DND-41 (cell line): ENCODE measurements at regions not wholly inside any gene's neighbourhood (a gene's known extent, or its start where the extent isn't known, plus 50 kb on each side); places are given as distances from the start of the nearest gene placed in this dataset.

ENCODE experiments used
- ATAC-seq: fragments of 200-7000 bp; cut with Tn5 transposase; 3 replicates; pipeline ENCODE4 v1.9.1; 2021; ENCODE audit warnings: low read depth; ENCODE audit not compliant: insufficient read depth
- DNase-seq: peaks from one replicate; pipeline ENCODE4 v3.0.0-alpha.2; 2020
- H2AFZ ChIP-seq: 2 replicates; pipeline ENCODE4 v1.6.0; 2012; ENCODE audit warnings: low read depth, low read length
- H3K27ac ChIP-seq: 2 replicates; pipeline ENCODE4 v1.5.1; 2012; ENCODE audit warnings: low read length, inconsistent platforms
- H3K27me3 ChIP-seq: fragments of 200-600 bp; sonication (generic); 2 replicates; pipeline ENCODE4 v1.6.0; 2012; ENCODE audit warnings: low read length, mild to moderate bottlenecking, inconsistent platforms; ENCODE audit not compliant: insufficient read depth, poor library complexity
- H3K36me3 ChIP-seq: 2 replicates; pipeline ENCODE4 v1.5.1; 2012; ENCODE audit warnings: low read length, inconsistent platforms; ENCODE audit not compliant: insufficient read depth
- H3K4me1 ChIP-seq: 2 replicates; pipeline ENCODE4 v1.5.1; 2012; ENCODE audit warnings: mild to moderate bottlenecking, low read length; ENCODE audit not compliant: insufficient read depth
- H3K4me2 ChIP-seq: 2 replicates; pipeline ENCODE4 v1.6.0; 2012; ENCODE audit warnings: mild to moderate bottlenecking, moderate library complexity, low read length, inconsistent platforms; ENCODE audit not compliant: insufficient read depth
- H3K4me3 ChIP-seq, 2 experiments: fragments of 200-600 bp in 1 of 2; shearing (Covaris generic) in 1 of 2; 2 replicates each; pipeline ENCODE4 v1.5.1; 2012 to 2016; ENCODE audit warnings: inconsistent platforms in 2 of 2, low read length in 2 of 2, mild to moderate bottlenecking in 2 of 2, low read depth in 1 of 2, moderate library complexity in 1 of 2
- H3K79me2 ChIP-seq: 2 replicates; pipeline ENCODE4 v1.6.0; 2012; ENCODE audit warnings: low read length, inconsistent platforms; ENCODE audit not compliant: insufficient read depth
- H3K9ac ChIP-seq: 2 replicates; pipeline ENCODE4 v1.6.0; 2012; ENCODE audit warnings: low read depth, mild to moderate bottlenecking, inconsistent platforms, low read length, moderate library complexity
- H3K9me3 ChIP-seq: 2 replicates; pipeline ENCODE4 v1.5.1; 2012; ENCODE audit warnings: low read length, moderate library complexity, mild to moderate bottlenecking, inconsistent platforms; ENCODE audit not compliant: insufficient read depth, severe bottlenecking
- H4K20me1 ChIP-seq: 2 replicates; pipeline ENCODE4 v1.6.0; 2012; ENCODE audit warnings: low read length; ENCODE audit not compliant: insufficient read depth
- EZH2 ChIP-seq: IDR thresholded peaks from 3 replicates; pipeline ENCODE4 v1.6.1; 2012; ENCODE audit warnings: borderline replicate concordance, low read depth, mild to moderate bottlenecking, moderate library complexity, low read length, inconsistent platforms; ENCODE audit not compliant: severe bottlenecking
- TF ChIP-seq, protein P1 (sequence below): IDR thresholded peaks from 2 replicates; pipeline ENCODE4 v1.5.1; 2012; ENCODE audit warnings: borderline replicate concordance, low read length, moderate library complexity, mild to moderate bottlenecking; ENCODE audit not compliant: poor library complexity, severe bottlenecking; ENCODE audit errors: extremely low read depth

DNA sequence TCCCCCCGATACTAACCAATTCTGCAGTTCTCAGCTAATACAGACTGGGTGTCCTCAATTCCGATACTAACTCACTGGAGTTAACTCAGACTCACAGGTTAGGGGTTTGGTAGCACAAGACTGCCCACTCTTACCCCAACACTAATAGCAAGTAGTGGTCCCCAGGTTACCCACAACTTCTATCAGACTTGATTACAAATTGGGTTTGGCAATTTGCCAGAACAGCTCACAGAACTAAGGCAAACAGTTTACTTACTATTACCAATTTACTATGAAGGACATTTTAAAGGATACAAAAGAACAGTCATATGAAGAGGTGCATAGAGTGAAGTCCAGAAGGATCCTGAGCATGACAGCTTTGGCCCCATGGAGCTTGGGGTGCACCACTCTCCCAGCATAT lies 201.8 kb upstream of the VCX start:
- Histone ChIP-seq H2AFZ (no peak overlapping the region), H3K79me2 (no peaks in the 10 kb centered on the region), H3K27ac (no peak overlapping the region), H3K4me3 (no peak overlapping the region), H3K4me1 (0 out of 2 replicates have a peak, but pooled peaks cover 2% of the 10 kb centered on the region), H3K27me3 (no peaks in the 10 kb centered on the region), H3K9me3 (no peaks in the 10 kb centered on the region), H3K4me2 (no peak overlapping the region), H3K9ac (no peak overlapping the region), H4K20me1 (no peaks in the 10 kb centered on the region), H3K36me3 (no peaks in the 10 kb centered on the region)
- no peak for TF ChIP-seq EZH2
- TF ChIP-seq, protein P1, sequence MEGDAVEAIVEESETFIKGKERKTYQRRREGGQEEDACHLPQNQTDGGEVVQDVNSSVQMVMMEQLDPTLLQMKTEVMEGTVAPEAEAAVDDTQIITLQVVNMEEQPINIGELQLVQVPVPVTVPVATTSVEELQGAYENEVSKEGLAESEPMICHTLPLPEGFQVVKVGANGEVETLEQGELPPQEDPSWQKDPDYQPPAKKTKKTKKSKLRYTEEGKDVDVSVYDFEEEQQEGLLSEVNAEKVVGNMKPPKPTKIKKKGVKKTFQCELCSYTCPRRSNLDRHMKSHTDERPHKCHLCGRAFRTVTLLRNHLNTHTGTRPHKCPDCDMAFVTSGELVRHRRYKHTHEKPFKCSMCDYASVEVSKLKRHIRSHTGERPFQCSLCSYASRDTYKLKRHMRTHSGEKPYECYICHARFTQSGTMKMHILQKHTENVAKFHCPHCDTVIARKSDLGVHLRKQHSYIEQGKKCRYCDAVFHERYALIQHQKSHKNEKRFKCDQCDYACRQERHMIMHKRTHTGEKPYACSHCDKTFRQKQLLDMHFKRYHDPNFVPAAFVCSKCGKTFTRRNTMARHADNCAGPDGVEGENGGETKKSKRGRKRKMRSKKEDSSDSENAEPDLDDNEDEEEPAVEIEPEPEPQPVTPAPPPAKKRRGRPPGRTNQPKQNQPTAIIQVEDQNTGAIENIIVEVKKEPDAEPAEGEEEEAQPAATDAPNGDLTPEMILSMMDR = no peak
- DNase-seq (no peak), ATAC-seq (no peak)

DNA sequence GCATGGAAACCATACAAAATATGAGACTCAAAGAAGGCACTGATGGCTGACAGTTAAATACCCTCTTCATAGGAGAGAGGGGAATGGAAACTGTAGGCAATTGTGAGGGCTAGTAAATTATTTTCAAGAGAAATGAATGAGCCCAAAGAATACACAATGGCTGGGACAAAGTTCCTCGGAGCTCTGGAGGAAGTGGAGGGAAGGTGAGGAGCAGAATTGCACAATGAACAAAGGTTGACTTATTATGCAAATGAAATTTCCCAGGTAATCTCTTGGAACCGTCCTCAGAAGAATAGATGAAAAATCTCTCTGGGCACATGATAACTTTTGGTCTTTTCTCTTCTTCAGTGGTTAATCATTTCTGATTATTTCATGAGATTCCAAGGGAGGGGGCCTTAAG lies 202.6 kb upstream of the VCX start:
- Histone ChIP-seq H3K4me3 (no peak overlapping the region), H3K27ac (no peak overlapping the region), H3K9ac (no peak overlapping the region), H3K27me3 (no peaks in the 10 kb centered on the region), H3K4me1 (0 out of 2 replicates have a peak, but pooled peaks cover 2% of the 10 kb centered on the region), H3K9me3 (no peaks in the 10 kb centered on the region), H2AFZ (no peak overlapping the region), H4K20me1 (no peaks in the 10 kb centered on the region), H3K36me3 (no peaks in the 10 kb centered on the region), H3K4me2 (no peak overlapping the region), H3K79me2 (no peaks in the 10 kb centered on the region)
- no peak for ATAC-seq
- TF ChIP-seq, protein P1 = no peak
- TF ChIP-seq EZH2 = no peak
- DNase-seq = no peak

DNA sequence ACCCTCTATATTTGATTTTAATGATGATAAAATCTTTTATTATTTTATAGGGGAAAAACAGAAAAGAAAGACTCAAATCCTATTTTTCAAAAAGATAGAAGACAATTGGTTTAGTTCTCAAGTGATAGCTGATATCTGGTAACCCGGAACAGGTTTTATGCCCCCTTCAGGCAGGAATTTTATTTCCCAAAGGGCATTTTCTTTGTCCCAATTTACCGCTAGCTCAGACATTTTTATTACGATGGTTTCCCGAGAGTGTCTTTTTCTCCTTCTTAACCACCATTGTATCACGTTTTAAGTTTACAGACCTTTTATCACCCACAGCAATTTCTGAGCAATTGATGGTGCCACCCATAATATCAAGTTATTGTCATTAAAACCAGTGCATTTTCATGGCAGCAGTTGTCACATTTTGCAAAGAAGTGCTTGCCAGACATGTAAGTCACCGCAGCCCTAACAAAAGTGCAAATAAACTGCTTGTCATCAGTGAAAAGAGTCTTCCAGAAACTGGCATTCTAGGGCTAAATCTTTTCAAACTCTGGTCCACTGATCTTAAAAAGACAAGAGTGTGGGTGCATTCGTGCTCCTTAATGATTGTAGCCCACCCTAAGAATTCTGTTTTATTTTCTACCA lies 204.8 kb upstream of the VCX start:
- ATAC-seq = no peak
- no peaks in the 10 kb centered on the region for H3K79me2 ChIP-seq
- no peak overlapping the region for H3K9ac ChIP-seq
- no peak overlapping the region for H2AFZ ChIP-seq
- H3K9me3 ChIP-seq = no peaks in the 10 kb centered on the region
- no peak overlapping the region for H3K27ac ChIP-seq
- TF ChIP-seq EZH2 = no peak
- TF ChIP-seq, protein P1 = no peak
- no peak for DNase-seq
- no peaks in the 10 kb centered on the region for H3K36me3 ChIP-seq
- H3K4me2 ChIP-seq = no peak overlapping the region
- 0 out of 2 replicates have a peak, but pooled peaks cover 2% of the 10 kb centered on the region for H3K4me1 ChIP-seq
- no peak overlapping the region for H3K4me3 ChIP-seq
- no peaks in the 10 kb centered on the region for H4K20me1 ChIP-seq
- H3K27me3 ChIP-seq = no peaks in the 10 kb centered on the region
